NB4 (cell line): ENCODE measurements at regions not wholly inside any gene's neighbourhood (a gene's known extent, or its start where the extent isn't known, plus 50 kb on each side); places are given as distances from the start of the nearest gene placed in this dataset.

Experiments
- DNase-seq: peaks from one replicate; pipeline ENCODE4 v3.0.0; 2010; ENCODE audit warnings: low read depth
- H3K4me3 ChIP-seq: one replicate; pipeline ENCODE4 v1.5.1; 2011; ENCODE audit warnings: mild to moderate bottlenecking, low read depth, low read length, moderate library complexity
- MYC ChIP-seq: IDR thresholded peaks from 2 replicates; pipeline ENCODE4 v1.6.1; 2011; ENCODE audit warnings: low read depth, low read length
- POLR2A ChIP-seq: IDR thresholded peaks from 2 replicates; pipeline ENCODE4 v1.6.1; 2011; ENCODE audit warnings: mild to moderate bottlenecking; ENCODE audit not compliant: insufficient read length; ENCODE audit errors: extremely low read depth
- TF ChIP-seq, protein P1 (sequence below): IDR thresholded peaks from 2 replicates; pipeline ENCODE4 v1.6.1; 2011; ENCODE audit warnings: low read depth, low read length
- TF ChIP-seq, protein P2 (sequence below): IDR thresholded peaks from one replicate; pipeline ENCODE4 v1.5.1; 2012; ENCODE audit warnings: low read depth, low read length

DNA sequence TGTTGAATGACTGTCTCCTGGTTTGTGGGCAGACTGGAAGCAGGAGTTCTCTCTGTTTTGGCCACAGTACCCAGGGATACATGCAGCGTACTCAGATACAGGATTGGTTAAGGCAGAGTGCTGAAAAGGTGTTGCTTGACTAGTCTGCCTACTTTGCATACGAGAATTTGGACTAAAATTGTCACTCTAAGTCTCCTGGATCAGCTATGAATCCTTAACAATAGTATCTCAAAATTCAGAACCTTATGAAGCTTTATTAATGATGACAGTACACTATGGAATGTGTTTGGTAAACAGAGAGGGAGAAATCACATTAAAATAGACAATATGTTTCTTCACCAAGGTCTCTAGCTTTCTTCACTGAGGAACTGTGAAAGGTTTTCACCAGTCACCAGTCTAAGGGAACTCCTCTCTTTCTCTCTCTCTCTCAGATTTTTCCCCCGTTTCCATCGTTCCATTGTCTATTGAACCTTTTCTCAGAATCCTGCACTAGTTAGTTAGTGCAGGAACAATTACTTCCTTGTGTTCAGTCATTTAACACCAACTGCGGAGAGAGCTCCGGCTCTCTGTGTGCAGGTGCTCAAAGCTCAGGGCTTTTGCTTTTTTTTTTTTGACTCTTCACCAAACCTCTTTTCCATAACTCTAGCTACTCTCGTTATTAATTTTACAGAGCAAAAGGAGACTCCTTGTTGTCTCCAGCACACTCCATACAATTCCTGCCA is 85.9 kb upstream of the FNDC3B start:
- no peak for DNase-seq
- no peak overlapping the region for H3K4me3 ChIP-seq
- no peak for TF ChIP-seq POLR2A
- TF ChIP-seq, protein P1, sequence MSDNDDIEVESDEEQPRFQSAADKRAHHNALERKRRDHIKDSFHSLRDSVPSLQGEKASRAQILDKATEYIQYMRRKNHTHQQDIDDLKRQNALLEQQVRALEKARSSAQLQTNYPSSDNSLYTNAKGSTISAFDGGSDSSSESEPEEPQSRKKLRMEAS: no peak
- TF ChIP-seq, protein P2, sequence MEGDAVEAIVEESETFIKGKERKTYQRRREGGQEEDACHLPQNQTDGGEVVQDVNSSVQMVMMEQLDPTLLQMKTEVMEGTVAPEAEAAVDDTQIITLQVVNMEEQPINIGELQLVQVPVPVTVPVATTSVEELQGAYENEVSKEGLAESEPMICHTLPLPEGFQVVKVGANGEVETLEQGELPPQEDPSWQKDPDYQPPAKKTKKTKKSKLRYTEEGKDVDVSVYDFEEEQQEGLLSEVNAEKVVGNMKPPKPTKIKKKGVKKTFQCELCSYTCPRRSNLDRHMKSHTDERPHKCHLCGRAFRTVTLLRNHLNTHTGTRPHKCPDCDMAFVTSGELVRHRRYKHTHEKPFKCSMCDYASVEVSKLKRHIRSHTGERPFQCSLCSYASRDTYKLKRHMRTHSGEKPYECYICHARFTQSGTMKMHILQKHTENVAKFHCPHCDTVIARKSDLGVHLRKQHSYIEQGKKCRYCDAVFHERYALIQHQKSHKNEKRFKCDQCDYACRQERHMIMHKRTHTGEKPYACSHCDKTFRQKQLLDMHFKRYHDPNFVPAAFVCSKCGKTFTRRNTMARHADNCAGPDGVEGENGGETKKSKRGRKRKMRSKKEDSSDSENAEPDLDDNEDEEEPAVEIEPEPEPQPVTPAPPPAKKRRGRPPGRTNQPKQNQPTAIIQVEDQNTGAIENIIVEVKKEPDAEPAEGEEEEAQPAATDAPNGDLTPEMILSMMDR: no peak
- TF ChIP-seq MYC: no peak

DNA sequence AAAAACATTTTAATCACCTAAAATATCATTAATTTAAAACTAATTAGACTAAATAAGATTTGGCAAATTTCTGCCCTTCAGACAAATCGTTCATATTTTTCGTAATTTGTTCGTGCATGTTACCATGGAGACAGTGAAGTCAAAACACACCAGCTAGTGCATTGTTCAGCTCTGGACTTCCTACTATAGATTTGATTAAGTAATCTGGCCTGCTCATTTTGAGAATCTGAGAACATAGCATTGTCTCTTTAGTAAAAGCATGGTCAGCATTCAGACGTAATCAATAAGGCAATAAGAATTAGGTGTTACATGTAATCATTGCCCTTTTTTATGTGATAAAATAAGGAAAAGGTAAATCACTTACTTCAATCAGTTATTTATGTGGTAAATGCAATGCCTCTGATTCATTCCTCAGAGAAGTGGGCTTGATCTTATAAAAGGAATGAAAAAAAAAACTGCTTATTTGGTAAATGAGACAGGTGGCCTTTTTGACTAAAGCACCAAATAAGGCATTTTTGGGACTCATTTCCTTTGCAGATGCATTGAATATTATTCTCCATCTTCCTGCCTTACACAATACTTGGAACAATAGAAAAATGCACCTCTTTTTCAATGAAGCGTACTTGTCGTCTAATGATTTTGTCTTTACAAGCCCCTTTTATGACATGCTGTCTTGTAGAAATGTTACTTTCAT is 84.5 kb upstream of the FNDC3B start:
- TF ChIP-seq POLR2A (no peak), MYC (no peak)
- TF ChIP-seq, protein P1: no peak
- TF ChIP-seq, protein P2: no peak
- no peak overlapping the region for H3K4me3 ChIP-seq
- peak; percentile 33 for DNase-seq

DNA sequence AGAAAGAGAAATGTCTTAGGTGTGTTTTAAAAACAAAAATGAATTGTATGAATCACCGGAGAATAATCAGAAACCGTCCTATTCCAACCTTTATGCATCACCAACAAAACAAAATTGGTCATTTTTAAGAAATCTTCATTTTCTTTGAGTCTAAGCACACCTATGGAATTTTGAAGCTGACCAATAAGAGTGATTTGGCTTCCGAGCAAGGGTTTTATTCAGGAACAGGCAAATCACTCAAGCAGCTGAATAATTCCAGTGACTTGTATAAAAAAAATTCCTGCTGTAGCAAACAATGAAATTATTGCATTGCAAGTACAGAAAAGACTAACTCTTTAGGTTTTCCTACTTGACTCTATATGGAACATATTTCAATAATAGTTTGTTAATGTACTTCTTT is 83.8 kb upstream of the FNDC3B start:
- no peak for DNase-seq
- TF ChIP-seq POLR2A (no peak), MYC (no peak)
- TF ChIP-seq, protein P2: no peak
- TF ChIP-seq, protein P1: no peak
- no peak overlapping the region for H3K4me3 ChIP-seq

DNA sequence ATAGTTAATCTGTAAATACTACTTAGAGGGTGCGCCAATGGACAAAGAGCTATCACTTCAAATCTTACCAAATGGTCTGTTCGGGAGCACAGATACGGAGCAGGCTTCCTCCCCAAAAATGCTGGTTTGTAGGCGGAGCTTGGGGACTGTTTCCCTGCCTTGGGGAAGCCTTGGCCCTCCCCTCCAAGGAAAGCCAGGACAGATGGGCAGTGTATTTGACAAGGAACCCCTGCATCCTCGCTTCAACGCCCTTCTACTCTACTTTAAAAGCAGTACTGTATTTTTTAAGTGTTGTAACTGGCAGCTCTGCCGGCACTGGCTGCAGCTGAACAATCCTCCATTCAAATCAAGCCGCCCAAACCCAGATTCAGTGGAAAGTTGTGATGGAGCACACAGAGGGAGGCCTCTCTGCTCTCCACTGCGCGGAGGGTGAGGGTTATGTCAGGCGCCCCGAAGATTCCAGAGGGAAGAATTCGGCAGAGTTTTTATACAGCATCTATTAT is 83.1 kb upstream of the FNDC3B start:
- no peak for DNase-seq
- TF ChIP-seq MYC: no peak
- TF ChIP-seq, protein P1: no peak
- TF ChIP-seq, protein P2: no peak
- no peak for TF ChIP-seq POLR2A
- no peak overlapping the region for H3K4me3 ChIP-seq

DNA sequence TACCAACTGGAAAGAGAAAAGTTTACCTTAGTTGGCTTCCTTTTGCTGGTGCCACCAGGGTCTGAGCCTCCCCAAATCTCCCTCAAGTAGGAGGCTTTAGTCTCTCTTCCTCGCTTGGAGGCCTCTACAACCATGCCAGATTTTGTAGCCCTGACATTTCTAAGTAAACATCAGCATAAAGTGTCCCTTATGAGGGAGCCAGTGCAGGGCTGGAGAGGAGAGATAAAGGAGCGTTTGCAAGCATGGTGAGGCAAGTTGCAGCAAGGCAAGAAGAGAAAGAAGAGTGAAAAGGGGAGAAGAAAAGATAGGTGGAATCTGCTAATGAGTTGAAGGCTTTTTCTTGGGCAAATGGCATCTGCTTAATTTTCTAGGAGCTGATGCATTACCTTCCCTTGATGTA is 82.7 kb upstream of the FNDC3B start:
- no peak for DNase-seq
- no peak for TF ChIP-seq MYC
- no peak overlapping the region for H3K4me3 ChIP-seq

DNA sequence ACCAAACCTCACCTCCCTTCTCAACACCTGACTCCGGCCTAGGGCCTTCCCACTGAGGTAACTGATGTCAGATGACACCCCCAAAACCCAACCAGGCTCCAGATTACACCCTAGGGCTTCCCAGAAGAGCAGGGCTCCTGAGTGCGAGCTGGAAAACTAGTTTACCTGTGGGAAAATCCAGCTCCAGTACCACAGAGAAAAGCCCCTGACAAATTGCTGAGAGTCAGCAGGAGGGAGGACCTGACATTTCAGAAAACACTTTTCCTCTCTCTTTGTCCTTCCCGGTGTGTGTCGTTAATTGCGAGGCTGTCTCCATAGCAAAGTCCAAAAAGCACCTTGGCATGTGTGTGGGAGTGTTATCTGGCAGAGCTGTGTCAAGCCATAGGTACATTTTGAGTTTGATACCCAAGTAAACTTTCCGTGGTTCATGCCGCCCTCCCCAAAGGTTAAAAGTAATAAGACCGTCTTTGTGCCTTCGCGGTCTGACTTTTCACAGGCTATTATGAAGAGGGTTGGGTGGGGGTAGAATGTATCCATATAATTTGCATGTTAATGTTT is 79.8 kb upstream of the FNDC3B start:
- TF ChIP-seq MYC (no peak), POLR2A (no peak)
- TF ChIP-seq, protein P1: no peak
- TF ChIP-seq, protein P2: no peak
- no peak for DNase-seq
- H3K4me3 ChIP-seq: no peak overlapping the region
